OCI-LY1 (cell line): ENCODE measurements at regions not wholly inside any gene's neighbourhood (a gene's known extent, or its start where the extent isn't known, plus 50 kb on each side); places are given as distances from the start of the nearest gene placed in this dataset.

Experiments
- EZH2 ChIP-seq: fragments of 200-600 bp; sonication (generic), shearing (Covaris generic); IDR thresholded peaks from 2 replicates; pipeline ENCODE4 v1.8.0; 2017; ENCODE audit warnings: borderline replicate concordance, mixed run types, mild to moderate bottlenecking, antibody characterized with exemption, low read length, moderate library complexity, mixed read lengths
- TF ChIP-seq, protein P1 (sequence below): fragments of 200-600 bp; sonication (generic), shearing (Covaris generic); IDR thresholded peaks from 2 replicates; pipeline ENCODE4 v1.5.1; 2017; ENCODE audit warnings: mild to moderate bottlenecking, antibody characterized with exemption, low read length, moderate library complexity, mixed read lengths

- TF ChIP-seq, protein P1, sequence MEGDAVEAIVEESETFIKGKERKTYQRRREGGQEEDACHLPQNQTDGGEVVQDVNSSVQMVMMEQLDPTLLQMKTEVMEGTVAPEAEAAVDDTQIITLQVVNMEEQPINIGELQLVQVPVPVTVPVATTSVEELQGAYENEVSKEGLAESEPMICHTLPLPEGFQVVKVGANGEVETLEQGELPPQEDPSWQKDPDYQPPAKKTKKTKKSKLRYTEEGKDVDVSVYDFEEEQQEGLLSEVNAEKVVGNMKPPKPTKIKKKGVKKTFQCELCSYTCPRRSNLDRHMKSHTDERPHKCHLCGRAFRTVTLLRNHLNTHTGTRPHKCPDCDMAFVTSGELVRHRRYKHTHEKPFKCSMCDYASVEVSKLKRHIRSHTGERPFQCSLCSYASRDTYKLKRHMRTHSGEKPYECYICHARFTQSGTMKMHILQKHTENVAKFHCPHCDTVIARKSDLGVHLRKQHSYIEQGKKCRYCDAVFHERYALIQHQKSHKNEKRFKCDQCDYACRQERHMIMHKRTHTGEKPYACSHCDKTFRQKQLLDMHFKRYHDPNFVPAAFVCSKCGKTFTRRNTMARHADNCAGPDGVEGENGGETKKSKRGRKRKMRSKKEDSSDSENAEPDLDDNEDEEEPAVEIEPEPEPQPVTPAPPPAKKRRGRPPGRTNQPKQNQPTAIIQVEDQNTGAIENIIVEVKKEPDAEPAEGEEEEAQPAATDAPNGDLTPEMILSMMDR: no peak
- no peak for TF ChIP-seq EZH2
These were observed 64.7 kb downstream of the UCHL1 start for GRCh38 chr4:41321216-41321945.
